Immature natural killer cell (primary cell): ENCODE measurements at regions not wholly inside any gene's neighbourhood (a gene's known extent, or its start where the extent isn't known, plus 50 kb on each side); places are given as distances from the start of the nearest gene placed in this dataset.
A peak's percentile ranks its signal among the peaks of the same experiment; 100 is the strongest.

Source experiments
- DNase-seq, 3 donors: peaks; one replicate each; pipeline ENCODE4 v3.0.0; 2022; ENCODE audit warnings: mixed read lengths in 1 of 3
- H3K27ac Mint-ChIP-seq, 6 donors: one replicate each; pipeline ENCODE4 v1.8.0; 2020; ENCODE audit warnings: mixed read lengths in 6 of 6, mild to moderate bottlenecking in 5 of 6, inconsistent platforms in 4 of 6, moderate library complexity in 3 of 6
- H3K27me3 Mint-ChIP-seq, 3 donors: one replicate each; pipeline ENCODE4 v1.8.0; 2020 to 2021; ENCODE audit warnings: low read depth in 3 of 3, mild to moderate bottlenecking in 3 of 3, mixed read lengths in 3 of 3, moderate library complexity in 3 of 3, inconsistent platforms in 1 of 3
- H3K36me3 Mint-ChIP-seq, 3 donors: one replicate each; pipeline ENCODE4 v1.8.0; 2020; ENCODE audit warnings: mixed read lengths in 3 of 3, inconsistent platforms in 2 of 3, mild to moderate bottlenecking in 2 of 3
- H3K4me1 Mint-ChIP-seq, 2 donors: one replicate each; pipeline ENCODE4 v1.8.0; 2020; ENCODE audit warnings: inconsistent platforms in 2 of 2, mild to moderate bottlenecking in 2 of 2, mixed read lengths in 2 of 2, moderate library complexity in 1 of 2
- H3K4me3 Mint-ChIP-seq, 5 donors: one replicate each; pipeline ENCODE4 v1.8.0; 2020; ENCODE audit warnings: mild to moderate bottlenecking in 5 of 5, mixed read lengths in 5 of 5, inconsistent platforms in 3 of 5, moderate library complexity in 3 of 5
- H3K9me3 Mint-ChIP-seq, 6 donors: one replicate each; pipeline ENCODE4 v1.8.0; 2020; ENCODE audit warnings: mild to moderate bottlenecking in 6 of 6, mixed read lengths in 6 of 6, inconsistent platforms in 4 of 6, moderate library complexity in 3 of 6

DNA sequence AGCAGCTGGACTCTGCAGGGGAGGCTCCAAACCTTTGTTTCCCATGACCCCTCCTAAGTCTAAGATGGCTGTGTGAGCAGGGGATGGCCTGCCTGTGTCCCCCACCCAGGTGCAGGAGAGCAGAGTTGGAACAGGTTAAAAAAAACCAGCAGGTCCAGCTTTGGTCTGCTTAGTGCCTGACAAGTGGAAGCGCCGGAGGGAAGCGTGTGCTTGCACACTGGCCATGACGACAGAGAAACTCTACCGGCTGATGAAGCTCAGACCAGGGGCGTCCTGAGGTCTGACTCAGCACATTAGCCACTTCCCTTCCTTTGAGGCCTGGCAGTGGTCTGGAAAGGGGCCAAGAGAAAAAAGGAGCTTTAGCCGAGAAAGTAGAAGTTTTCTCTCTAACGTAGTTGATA lies 280.1 kb downstream of the VRK1 start:
- H3K36me3 Mint-ChIP-seq = no peaks in the 10 kb centered on the region
- DNase-seq = peak; percentile 24 to 42 (median 27)
- no peaks in the 10 kb centered on the region for H3K9me3 Mint-ChIP-seq
- peaks cover 3 to 6% (median 5%) of the 10 kb centered on the region in 3 donors for H3K27me3 Mint-ChIP-seq
- H3K27ac Mint-ChIP-seq = peak overlapping the region in 1 of 6 donors; percentile 12
- H3K4me1 Mint-ChIP-seq = peaks cover 26 to 30% of the 10 kb centered on the region in 2 donors
- H3K4me3 Mint-ChIP-seq = peak overlapping the region; percentile 3 to 50 (median 25)

DNA sequence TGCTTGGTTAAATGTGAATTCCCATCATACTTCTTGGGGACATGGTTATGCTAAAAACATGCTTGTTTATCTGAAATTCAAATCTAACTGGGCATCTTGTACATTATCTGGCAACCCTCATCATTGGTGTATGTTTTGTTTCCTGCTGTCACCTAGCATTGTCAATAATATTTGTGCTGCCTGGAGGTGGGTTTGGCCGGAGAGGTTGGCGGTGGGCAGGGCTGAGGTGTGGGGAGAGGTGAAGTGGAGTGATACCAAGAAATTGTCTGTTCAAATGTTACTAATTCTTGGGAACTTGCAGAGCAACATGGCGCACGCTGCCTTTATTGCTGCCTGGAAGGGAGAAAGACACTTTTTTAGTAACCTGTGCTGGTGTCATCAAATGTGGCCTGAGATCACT lies 280.5 kb downstream of the VRK1 start:
- H3K4me3 Mint-ChIP-seq = peak overlapping the region; percentile 3 to 50 (median 25)

DNA sequence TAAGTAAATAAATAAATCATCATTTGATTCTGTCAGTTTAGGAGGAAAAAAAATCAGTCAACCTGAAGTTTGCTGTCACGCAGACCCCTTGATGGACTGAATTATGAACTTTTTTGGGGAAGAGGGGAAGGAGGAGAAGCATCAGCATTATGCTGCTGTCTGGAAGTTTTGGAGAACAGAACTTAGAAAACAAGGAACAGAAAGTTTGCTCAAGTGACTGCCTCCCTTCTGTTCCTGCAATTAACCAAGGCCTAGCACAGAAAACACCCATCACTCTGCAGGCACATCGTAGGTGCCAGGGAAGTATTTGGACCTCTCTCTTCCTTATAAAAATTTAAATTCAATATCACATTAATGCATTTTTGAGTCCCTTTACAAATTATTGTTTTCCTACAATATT lies 283.8 kb downstream of the VRK1 start:
- DNase-seq = no peak
- Mint-ChIP-seq H3K9me3 (peaks cover 0 to 7% (median 0%) of the 10 kb centered on the region in 6 donors), H3K27me3 (peaks cover 2 to 7% (median 5%) of the 10 kb centered on the region in 3 donors), H3K36me3 (no peaks in the 10 kb centered on the region), H3K4me3 (no peak overlapping the region), H3K27ac (no peak overlapping the region), H3K4me1 (peaks cover 18% of the 10 kb centered on the region in 2 donors)

More for the DNA sequence above, 280.5 kb downstream of the VRK1 start:
- Mint-ChIP-seq H3K27ac (peak overlapping the region in 3 of 6 donors; percentile 2 to 31 (median 12)), H3K27me3 (peaks cover 3 to 5% (median 5%) of the 10 kb centered on the region in 3 donors), H3K4me1 (peaks cover 26 to 30% of the 10 kb centered on the region in 2 donors), H3K36me3 (no peaks in the 10 kb centered on the region), H3K9me3 (no peaks in the 10 kb centered on the region)
- DNase-seq = peak in 1 of 3 donors; percentile 14

DNA sequence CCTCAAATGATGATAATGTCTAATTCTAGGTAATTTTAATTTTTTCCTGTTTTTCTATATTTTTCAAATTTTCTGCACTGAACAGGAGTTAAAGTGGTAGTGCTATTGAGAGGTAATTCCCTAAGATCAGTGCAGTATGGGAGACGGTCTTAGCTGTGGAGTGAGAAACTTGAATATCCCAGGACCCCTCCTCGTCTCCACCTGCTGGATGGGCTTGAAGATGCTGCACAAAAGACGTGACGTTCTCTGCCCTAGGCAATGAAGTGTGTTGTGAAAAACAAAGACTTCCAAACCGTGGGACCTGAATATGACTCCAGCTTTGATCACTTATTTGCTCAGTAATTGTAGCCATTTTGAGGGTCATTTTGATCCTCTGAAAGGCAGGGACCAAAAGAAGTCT lies 298.1 kb downstream of the VRK1 start:
- DNase-seq = no peak
- H3K36me3 Mint-ChIP-seq = no peaks in the 10 kb centered on the region

DNA sequence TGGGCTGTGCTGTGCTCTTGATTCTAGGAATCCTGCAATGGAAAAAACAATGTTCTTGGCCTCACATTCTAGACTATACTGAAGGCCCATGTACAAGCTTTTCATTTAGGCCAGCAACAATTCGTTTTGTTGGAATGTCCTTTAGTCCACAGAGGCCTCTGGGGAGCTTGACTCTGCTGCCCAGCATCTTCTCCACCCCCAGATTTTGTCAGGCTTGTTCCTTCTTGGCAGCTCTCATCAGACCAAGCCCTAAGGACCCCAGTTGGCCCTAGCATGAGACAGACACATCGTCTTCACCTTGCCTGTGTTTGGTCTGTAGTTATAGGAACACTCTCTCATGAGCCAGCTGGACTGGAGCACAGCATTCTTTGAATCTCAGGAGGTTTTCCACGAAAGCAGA lies 300.1 kb downstream of the VRK1 start:
- no peaks in the 10 kb centered on the region for H3K9me3 Mint-ChIP-seq
- H3K27ac Mint-ChIP-seq = no peak overlapping the region
- H3K4me1 Mint-ChIP-seq = no peaks in the 10 kb centered on the region
- H3K4me3 Mint-ChIP-seq = no peak overlapping the region
- H3K36me3 Mint-ChIP-seq = no peaks in the 10 kb centered on the region
- H3K27me3 Mint-ChIP-seq = peaks cover 2 to 12% (median 3%) of the 10 kb centered on the region in 3 donors
- DNase-seq = no peak

More for the DNA sequence above, 298.1 kb downstream of the VRK1 start:
- no peak overlapping the region for H3K27ac Mint-ChIP-seq
- no peaks in the 10 kb centered on the region for H3K9me3 Mint-ChIP-seq
- peaks cover 0 to 7% (median 2%) of the 10 kb centered on the region in 3 donors for H3K27me3 Mint-ChIP-seq
- no peaks in the 10 kb centered on the region for H3K4me1 Mint-ChIP-seq
- no peak overlapping the region for H3K4me3 Mint-ChIP-seq

DNA sequence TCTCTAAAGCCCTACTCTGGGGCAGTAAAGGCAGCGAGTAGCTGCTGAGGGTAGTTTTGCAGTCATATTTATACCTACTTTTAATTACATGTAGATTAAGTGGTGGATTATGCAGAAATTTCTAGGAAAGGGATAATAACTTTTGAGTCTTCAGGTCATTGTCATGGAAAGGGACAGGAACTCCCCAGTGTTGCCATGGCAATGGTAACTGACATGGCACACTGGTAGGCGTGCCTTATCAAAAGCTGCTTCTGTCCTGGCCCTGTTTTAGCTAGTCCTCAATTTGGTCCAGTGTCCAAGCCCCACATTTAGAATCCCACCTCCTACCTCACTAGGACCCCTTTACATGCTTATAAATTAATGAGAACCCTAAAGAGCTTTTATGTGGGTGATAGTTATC lies 303.1 kb downstream of the VRK1 start:
- DNase-seq = no peak
- Mint-ChIP-seq H3K27ac (no peak overlapping the region), H3K36me3 (no peaks in the 10 kb centered on the region), H3K9me3 (no peaks in the 10 kb centered on the region), H3K4me1 (no peaks in the 10 kb centered on the region), H3K4me3 (no peak overlapping the region), H3K27me3 (peaks cover 2 to 17% (median 3%) of the 10 kb centered on the region in 3 donors)

DNA sequence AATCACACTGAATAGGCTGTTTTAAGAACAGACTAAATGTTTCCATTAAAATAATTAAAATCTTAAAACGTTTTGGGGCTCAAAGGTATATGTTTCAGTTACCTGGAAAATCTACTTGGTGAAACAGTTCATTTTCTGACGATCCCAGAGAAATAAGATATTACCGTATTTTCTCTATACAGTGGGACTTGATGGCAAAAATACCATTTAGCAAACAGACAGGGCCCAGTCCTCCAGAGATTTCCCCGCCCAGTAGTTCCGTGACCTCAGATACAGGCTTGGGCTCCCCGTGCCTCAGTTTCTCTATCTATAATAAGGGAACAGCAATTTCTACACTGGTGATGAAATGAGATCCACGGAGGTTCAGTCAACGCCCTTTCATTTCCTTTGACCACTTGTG lies 304.4 kb downstream of the VRK1 start:
- Mint-ChIP-seq H3K36me3 (no peaks in the 10 kb centered on the region), H3K9me3 (no peaks in the 10 kb centered on the region), H3K27me3 (peaks cover 4 to 23% (median 6%) of the 10 kb centered on the region in 3 donors), H3K4me1 (no peaks in the 10 kb centered on the region), H3K27ac (no peak overlapping the region), H3K4me3 (no peak overlapping the region)
- no peak for DNase-seq

DNA sequence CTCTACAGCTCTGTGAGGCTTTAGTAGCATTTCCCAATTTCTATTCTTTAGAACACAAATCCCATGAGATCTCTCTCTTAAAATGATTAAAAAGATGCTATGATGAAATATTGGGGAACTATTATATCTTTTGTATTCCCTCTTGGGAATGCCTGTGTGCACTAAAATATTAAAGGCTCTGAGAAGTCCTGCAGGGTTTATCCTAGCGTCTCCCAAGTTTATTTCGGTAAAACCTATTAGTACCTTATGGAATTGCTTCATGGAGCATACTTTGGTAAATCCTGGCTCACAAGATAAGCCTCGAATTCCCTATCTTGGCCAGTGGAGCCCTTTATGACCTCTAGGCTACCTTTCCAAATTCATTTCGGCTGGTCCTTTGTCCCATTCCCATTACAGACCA lies 306.8 kb downstream of the VRK1 start:
- H3K9me3 Mint-ChIP-seq = peaks cover 2 to 5% (median 4%) of the 10 kb centered on the region in 6 donors
- no peak overlapping the region for H3K4me3 Mint-ChIP-seq
- H3K27me3 Mint-ChIP-seq = peaks cover 4 to 22% (median 5%) of the 10 kb centered on the region in 3 donors
- H3K36me3 Mint-ChIP-seq = peaks cover 0 to 3% (median 3%) of the 10 kb centered on the region in 3 donors
- H3K27ac Mint-ChIP-seq = no peak overlapping the region
- no peak for DNase-seq
- H3K4me1 Mint-ChIP-seq = no peaks in the 10 kb centered on the region

DNA sequence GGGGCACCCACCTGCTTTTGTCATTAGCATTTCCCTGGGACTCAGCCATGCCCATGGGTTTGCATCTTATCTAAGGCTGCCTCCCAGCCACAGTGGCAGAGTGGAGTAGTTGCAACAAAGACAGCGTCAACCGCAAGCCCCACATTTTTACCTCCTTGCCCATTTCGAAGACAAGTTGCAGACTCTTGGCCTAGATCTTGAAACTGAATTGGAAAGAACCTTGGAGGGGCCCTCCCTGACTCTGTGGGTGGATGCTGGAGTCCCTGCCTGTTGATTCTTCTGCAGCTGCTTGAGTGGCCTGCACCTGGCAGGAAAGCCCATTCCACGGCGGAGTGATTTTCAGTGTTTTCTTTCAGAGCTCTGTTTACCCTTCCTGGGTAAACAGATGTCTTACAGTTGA lies 309.0 kb downstream of the VRK1 start:
- DNase-seq = no peak
- peaks cover 1 to 23% (median 5%) of the 10 kb centered on the region in 3 donors for H3K27me3 Mint-ChIP-seq

DNA sequence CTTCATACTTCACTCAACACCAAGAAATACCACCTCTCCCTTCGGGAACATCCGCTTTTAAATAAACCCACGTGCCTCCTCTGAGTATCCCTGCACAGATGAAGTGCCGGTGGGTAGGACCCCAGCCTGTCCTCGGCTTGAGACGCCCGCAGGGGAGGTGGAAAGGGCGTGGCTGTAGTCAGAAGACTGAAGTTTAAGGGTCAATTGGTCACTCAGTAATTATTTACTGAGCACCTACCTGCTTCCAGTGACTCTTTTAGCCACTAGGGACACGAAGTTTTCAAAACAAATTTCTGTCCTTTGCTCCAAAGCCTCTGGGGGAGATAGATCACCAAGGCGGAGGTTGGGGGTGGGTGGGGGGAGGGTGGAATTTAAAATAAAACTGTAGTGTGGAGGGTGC lies 309.4 kb downstream of the VRK1 start:
- no peak overlapping the region for H3K27ac Mint-ChIP-seq
- peaks cover 0 to 7% (median 3%) of the 10 kb centered on the region in 3 donors for H3K36me3 Mint-ChIP-seq
- no peaks in the 10 kb centered on the region for H3K4me1 Mint-ChIP-seq
- no peak for DNase-seq
- no peak overlapping the region for H3K4me3 Mint-ChIP-seq
- peaks cover 2 to 15% (median 6%) of the 10 kb centered on the region in 6 donors for H3K9me3 Mint-ChIP-seq
- H3K27me3 Mint-ChIP-seq = peaks cover 1 to 23% (median 5%) of the 10 kb centered on the region in 3 donors

More for the DNA sequence above, 309.0 kb downstream of the VRK1 start:
- no peaks in the 10 kb centered on the region for H3K4me1 Mint-ChIP-seq
- no peak overlapping the region for H3K4me3 Mint-ChIP-seq
- H3K36me3 Mint-ChIP-seq = peaks cover 0 to 7% (median 3%) of the 10 kb centered on the region in 3 donors
- H3K9me3 Mint-ChIP-seq = peaks cover 2 to 15% (median 6%) of the 10 kb centered on the region in 6 donors
- H3K27ac Mint-ChIP-seq = no peak overlapping the region

DNA sequence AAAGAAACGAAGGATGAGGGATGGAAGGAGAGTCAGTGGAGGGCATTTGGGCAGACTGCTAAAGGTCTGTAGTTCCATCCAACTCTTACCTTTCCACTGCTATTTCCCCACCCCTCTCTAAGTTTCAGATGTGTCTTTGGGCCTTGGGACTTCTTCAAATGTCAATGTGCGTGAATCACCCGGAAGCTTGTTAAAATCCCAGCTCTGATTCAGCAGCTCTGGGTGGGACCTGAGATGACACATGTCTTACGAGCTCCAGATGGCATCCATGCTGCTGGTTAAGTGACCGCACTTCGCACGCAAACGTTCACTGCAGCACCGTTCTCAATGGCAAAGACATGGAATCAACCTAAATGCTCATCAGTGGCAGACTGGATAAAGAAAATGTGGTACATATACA lies 309.9 kb downstream of the VRK1 start:
- Mint-ChIP-seq H3K27ac (no peak overlapping the region), H3K36me3 (peaks cover 0 to 7% (median 3%) of the 10 kb centered on the region in 3 donors), H3K4me1 (no peaks in the 10 kb centered on the region), H3K4me3 (no peak overlapping the region), H3K9me3 (peaks cover 2 to 15% (median 6%) of the 10 kb centered on the region in 6 donors), H3K27me3 (peaks cover 1 to 20% (median 5%) of the 10 kb centered on the region in 3 donors)
- no peak for DNase-seq

DNA sequence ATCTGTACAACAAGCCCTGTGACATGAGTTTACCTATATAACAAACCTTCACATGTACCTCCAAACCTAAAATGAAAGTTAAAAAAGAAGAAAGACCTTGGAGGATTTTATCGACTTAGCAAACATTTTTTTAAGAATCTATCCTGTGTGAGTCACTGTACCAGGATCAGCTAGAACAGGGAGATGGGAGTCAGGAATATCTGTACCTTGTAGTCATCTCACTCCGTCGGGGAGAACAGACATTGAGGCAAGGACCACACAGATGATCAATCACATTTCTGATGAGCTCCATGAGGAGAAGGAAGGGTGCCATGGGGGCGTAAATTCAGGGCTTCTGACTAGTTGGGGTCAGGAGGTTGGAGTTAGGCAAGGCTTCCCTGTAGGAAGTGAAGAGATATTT lies 310.6 kb downstream of the VRK1 start:
- Mint-ChIP-seq H3K27me3 (peaks cover 1 to 20% (median 9%) of the 10 kb centered on the region in 3 donors), H3K27ac (no peak overlapping the region), H3K4me1 (no peaks in the 10 kb centered on the region), H3K4me3 (no peak overlapping the region), H3K36me3 (peaks cover 0 to 7% (median 3%) of the 10 kb centered on the region in 3 donors), H3K9me3 (peaks cover 2 to 15% (median 6%) of the 10 kb centered on the region in 6 donors)
- no peak for DNase-seq

DNA sequence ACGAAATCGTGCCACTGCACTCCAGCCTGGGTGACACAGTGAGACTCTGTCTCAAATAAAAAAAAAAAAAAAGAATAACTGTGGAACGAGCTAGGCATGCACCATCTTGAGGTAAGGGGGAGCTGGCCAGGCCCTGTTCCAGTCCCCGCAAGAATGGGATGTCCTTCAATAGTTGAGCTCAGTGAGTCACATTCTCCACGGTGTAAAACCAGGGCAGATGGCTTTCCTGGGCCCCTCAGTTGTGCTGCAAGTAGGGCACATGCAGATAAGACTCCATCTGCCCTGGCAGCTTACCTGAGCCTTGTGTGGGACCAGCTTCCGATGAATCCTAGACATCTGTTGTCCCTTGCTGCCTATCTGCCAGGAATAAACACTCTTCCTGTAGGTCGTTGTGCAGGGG lies 312.1 kb downstream of the VRK1 start:
- Mint-ChIP-seq H3K27me3 (peaks cover 1 to 20% (median 10%) of the 10 kb centered on the region in 3 donors), H3K4me3 (no peak overlapping the region), H3K9me3 (peaks cover 2 to 15% (median 6%) of the 10 kb centered on the region in 6 donors), H3K36me3 (peaks cover 0 to 7% (median 3%) of the 10 kb centered on the region in 3 donors), H3K4me1 (no peaks in the 10 kb centered on the region), H3K27ac (no peak overlapping the region)
- no peak for DNase-seq

DNA sequence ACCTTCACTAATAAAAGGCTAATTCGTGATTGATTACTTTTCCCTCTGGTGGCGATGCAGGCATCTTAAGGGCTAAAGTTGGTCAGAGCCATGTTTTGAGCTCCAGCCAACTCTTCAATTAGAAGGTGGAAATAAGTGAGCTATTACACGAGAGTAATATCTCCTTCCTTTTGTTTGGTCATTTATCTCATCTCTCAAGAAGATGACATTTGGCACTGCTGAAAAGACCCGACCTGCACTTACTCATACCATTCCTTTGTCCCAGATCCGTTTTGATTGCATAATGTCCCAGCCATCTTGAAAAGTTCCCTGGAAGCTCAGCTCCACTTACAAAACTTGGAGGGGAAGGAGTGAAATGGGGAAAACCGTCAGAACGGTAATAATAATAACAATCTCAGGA lies 316.2 kb downstream of the VRK1 start:
- Mint-ChIP-seq H3K27me3 (peaks cover 0 to 16% (median 15%) of the 10 kb centered on the region in 3 donors), H3K36me3 (peaks cover 0 to 7% (median 0%) of the 10 kb centered on the region in 3 donors), H3K27ac (no peak overlapping the region), H3K4me3 (no peak overlapping the region), H3K4me1 (peaks cover 0 to 5% of the 10 kb centered on the region in 2 donors), H3K9me3 (peaks cover 0 to 15% (median 6%) of the 10 kb centered on the region in 6 donors)
- no peak for DNase-seq

DNA sequence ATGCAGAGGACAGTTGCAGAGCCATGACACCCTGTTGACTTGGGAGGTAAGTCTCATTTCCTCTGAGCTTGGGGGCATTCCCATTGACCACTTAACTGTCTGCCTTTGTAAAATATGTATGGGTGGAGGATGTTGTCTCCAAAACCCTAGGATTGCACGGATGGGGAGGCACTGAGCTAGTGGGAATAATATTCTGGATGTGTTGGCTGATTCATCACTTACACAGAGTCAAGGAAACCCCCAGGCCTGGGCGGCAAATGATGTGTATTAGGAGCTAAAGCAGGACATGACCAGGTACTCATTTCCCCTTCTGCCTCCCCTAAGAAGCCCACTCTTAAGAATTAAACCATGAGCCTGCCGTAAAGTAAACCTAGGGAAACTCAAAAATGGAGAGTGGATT lies 319.4 kb downstream of the VRK1 start:
- no peak overlapping the region for H3K27ac Mint-ChIP-seq
- no peak for DNase-seq
- H3K4me1 Mint-ChIP-seq = peaks cover 9 to 24% of the 10 kb centered on the region in 2 donors
- no peaks in the 10 kb centered on the region for H3K36me3 Mint-ChIP-seq
- no peak overlapping the region for H3K4me3 Mint-ChIP-seq
- H3K9me3 Mint-ChIP-seq = no peaks in the 10 kb centered on the region
- peaks cover 1 to 15% (median 13%) of the 10 kb centered on the region in 3 donors for H3K27me3 Mint-ChIP-seq
